PC-3 (cell line): ENCODE measurements at regions not wholly inside any gene's neighbourhood (a gene's known extent, or its start where the extent isn't known, plus 50 kb on each side); places are given as distances from the start of the nearest gene placed in this dataset.

Source experiments
- EZH2 ChIP-seq: fragments of 300-600 bp; sonication (generic); IDR thresholded peaks from one replicate; pipeline ENCODE4 v1.6.1; 2017; ENCODE audit warnings: antibody characterized with exemption, mild to moderate bottlenecking, low read length; ENCODE audit not compliant: unreplicated experiment
- EZH2phosphoT487 ChIP-seq: fragments of 300-600 bp; sonication (generic); IDR thresholded peaks from 2 replicates; pipeline ENCODE4 v1.6.1; 2018; ENCODE audit warnings: mild to moderate bottlenecking, antibody characterized with exemption, low read length, borderline replicate concordance
- TF ChIP-seq, protein P1 (sequence below): fragments of 300-600 bp; sonication (generic); conservative IDR thresholded peaks from 2 replicates; pipeline ENCODE4 v1.5.1; 2017; ENCODE audit warnings: antibody characterized with exemption, low read depth, mild to moderate bottlenecking, low read length

DNA sequence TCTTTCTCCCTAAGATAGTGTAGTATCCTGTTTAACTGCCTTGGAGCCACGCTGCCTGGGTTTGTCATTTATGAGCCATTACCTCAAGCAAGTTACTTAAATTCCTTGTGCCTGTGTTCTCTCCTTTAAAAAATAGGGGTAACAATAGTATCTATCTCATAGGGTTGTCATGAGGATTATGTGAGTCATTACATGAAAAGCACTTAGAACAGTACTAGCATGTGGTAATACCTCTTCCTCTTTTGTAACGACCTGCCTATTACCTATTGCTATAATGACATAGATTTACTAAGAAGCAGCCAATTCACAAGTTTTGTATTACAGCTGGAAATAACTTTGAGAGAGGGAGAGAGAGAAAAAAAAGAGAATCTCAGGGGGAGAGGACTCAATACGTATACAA, 834.7 kb downstream of the RAPGEF2 start:
- TF ChIP-seq, protein P1, sequence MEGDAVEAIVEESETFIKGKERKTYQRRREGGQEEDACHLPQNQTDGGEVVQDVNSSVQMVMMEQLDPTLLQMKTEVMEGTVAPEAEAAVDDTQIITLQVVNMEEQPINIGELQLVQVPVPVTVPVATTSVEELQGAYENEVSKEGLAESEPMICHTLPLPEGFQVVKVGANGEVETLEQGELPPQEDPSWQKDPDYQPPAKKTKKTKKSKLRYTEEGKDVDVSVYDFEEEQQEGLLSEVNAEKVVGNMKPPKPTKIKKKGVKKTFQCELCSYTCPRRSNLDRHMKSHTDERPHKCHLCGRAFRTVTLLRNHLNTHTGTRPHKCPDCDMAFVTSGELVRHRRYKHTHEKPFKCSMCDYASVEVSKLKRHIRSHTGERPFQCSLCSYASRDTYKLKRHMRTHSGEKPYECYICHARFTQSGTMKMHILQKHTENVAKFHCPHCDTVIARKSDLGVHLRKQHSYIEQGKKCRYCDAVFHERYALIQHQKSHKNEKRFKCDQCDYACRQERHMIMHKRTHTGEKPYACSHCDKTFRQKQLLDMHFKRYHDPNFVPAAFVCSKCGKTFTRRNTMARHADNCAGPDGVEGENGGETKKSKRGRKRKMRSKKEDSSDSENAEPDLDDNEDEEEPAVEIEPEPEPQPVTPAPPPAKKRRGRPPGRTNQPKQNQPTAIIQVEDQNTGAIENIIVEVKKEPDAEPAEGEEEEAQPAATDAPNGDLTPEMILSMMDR: no peak
- TF ChIP-seq EZH2 (no peak), EZH2phosphoT487 (no peak)
